Hindlimb muscle (tissue), 1 donor: ENCODE measurements at regions not wholly inside any gene's neighbourhood (a gene's known extent, or its start where the extent isn't known, plus 50 kb on each side); places are given as distances from the start of the nearest gene placed in this dataset.

Experiments
- DNase-seq: peaks from one replicate; pipeline ENCODE4 v3.0.0-alpha.2; 2013

DNA sequence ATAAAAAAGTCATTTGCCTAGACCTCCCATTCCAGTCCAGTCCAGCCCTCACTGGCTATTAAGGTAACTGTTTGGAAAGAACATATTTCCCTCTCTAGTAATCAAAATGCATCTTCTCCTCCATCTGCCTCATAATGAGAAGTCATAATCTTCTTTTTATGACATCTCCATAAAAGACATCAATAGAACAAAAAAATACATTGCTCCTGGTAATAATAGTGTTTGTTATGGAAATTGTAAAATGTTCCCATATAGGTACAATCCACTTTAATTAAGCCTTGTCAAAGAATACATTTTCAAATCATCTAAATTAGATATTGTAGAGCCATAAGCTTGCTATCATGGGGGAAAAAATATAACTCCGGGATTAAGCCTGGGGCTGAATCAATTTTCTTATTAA, 461.6 kb downstream of the LRATD1 start:
- no peak for DNase-seq

DNA sequence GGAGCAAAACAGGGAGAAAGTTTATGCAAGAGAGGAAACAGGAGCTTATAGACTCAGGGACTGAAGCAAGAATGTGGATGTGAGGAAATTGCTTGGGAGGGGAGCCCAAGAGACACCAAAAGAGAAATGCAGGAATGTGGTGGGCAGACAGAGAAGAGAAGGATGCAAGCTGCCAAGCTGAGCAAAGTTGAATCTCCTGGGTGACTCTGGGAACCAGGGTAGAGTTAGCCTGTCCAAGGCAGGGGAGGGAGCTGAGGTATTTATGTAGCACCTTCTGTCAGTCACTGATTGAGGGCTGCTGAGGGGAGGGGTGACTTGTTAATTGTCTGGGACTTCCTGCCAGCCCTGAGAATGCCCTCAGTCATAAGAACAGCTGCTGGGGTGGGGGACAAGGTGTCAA, 464.3 kb downstream of the NBAS start:
- DNase-seq: no peak

DNA sequence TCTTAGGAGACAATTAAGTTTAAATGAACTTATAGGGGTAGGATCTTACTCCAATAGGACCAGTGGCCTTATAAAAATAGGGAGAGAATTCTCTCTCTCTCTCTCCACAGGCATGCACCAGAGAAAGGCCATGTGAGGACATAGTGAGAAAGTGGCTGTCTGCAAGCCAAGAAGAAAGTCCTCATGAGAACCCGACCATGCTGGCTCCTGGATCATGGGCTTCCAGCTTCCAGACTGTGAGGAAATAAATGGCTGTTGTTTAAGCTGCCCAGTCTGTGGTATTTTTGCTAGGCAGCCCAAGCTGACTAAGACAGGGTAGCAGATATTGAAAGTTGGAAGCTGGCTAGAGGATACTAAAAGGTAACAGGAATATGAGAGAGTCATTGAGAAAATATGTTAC, 454.0 kb downstream of the NBAS start:
- DNase-seq: no peak

DNA sequence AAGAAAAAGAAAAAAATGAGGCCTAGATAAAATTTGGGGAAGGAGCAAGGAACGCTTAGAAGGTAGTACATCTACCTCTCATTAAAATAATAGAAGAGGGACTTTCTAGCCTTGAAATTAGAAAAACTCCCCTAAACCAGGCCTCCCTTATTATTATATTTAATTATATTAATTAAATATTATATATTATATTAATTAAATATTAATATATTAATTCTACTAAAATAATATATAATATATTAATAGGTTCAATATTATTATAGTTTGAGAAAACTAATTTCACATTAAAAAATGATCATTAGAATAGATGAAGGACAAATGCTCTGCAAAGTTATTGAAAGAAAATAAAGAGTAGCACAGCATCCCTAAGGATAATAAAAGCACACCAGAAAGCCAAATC, 449.4 kb downstream of the NBAS start:
- DNase-seq: no peak

DNA sequence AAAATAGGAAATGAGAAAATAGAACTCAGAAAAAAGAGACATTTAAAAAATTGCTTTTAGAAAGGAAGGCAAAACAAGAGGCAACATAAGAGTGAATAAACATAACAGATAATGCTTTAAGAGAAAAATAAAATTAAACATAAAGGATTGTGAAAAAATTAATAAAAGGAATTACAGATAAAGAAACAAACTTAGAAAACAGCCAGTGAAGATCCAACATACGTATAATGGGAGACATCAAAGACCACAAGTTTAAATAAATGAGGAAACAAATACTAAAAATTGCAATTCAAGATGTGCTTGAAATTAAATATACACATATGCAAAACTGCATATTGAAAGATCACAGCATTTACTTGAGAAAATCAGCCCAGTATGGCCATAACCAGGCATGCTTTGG, 448.9 kb downstream of the NBAS start:
- no peak for DNase-seq

DNA sequence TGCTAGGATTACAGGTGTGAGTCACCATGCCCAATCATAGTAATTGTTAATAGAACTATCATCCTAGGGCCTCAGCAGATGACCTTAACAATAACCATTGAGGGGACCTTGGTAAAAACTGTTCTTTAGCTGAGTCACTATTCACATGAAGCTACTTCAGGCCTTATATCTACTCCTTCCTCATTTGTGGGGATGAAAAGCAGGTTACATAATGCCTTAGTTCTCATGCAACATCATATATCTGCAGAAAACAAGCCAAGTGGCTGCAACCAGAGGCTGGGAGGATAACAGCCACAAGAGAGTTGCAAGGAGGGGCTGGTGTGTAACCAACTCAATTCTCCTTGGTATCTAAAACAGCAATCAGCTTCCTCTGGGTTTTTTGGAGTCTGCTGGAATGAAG, 445.4 kb downstream of the NBAS start:
- DNase-seq: no peak

DNA sequence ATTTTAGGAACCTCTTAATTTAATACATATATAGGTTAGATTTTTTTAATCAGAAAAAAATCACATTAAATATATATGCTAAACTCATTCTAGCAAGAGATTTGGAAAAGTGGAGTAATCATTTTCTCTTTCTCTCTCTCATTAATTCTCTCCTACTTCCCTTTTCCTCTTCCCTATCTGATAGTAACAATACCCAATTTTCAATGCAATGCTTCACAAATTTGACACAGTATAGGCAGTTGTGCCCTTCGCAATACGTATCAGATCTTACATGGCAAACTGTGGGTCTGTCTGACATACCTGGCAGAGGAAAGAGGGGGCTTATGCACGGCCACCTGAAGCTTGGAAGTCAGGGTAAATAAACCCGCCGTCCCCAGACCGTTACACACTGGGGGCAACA, 444.3 kb downstream of the NBAS start:
- no peak for DNase-seq
